ENCODE measurements at regions not wholly inside any gene's neighbourhood (a gene's known extent, or its start where the extent isn't known, plus 50 kb on each side); places are given as distances from the start of the nearest gene placed in this dataset.
A peak's percentile ranks its signal among the peaks of the same experiment; 100 is the strongest.
"Not testable (repeated sequence)": the region's sequence is repeated elsewhere in the genome, so short reads cannot be mapped to it uniquely, and the experiment has no call there.

GRCh38 chr3:163551915-163552658 lies 1526.2 kb downstream of the SI start:
- not testable (repeated sequence) for DNase-seq (ENCODE audit: low spot score)

- no peak for DNase-seq (ENCODE audit: low spot score)
Measured at GRCh38 chr3:163548015-163548414, 1530.3 kb downstream of the SI start.

- no peak for DNase-seq (ENCODE audit: low spot score)
Measured at GRCh38 chr3:163547014-163547685, 1531.1 kb downstream of the SI start.

GRCh38 chr3:163543662-163544061 lies 1534.6 kb downstream of the SI start:
- DNase-seq (ENCODE audit: low spot score) = no peak

GRCh38 chr3:163541629-163542028 lies 1536.7 kb downstream of the SI start:
- DNase-seq (ENCODE audit: low spot score) = no peak

GRCh38 chr3:163538387-163538786 lies 1539.9 kb downstream of the SI start:
- no peak for DNase-seq (ENCODE audit: low spot score)

GRCh38 chr3:163533381-163533780 lies 1544.9 kb downstream of the SI start:
- DNase-seq (ENCODE audit: low spot score) = no peak

- no peak for DNase-seq (ENCODE audit: low spot score)
Measured at GRCh38 chr3:163523375-163523774, 1554.9 kb downstream of the SI start.

GRCh38 chr3:163521261-163521660 lies 1557.0 kb downstream of the SI start:
- DNase-seq (ENCODE audit: low spot score) = no peak

- no peak for DNase-seq (ENCODE audit: low spot score)
Measured at GRCh38 chr3:163518065-163518464, 1560.2 kb downstream of the SI start.

GRCh38 chr3:163513149-163513657 lies 1565.1 kb downstream of the SI start:
- no peak for DNase-seq (ENCODE audit: low spot score)

GRCh38 chr3:163508206-163508605 lies 1570.1 kb downstream of the SI start:
- DNase-seq (ENCODE audit: low spot score) = no peak

GRCh38 chr3:163504974-163505373 lies 1573.3 kb downstream of the SI start:
- DNase-seq (ENCODE audit: low spot score) = no peak

- not testable (repeated sequence) for DNase-seq (ENCODE audit: low spot score)
Measured at GRCh38 chr3:163499736-163500219, 1578.5 kb downstream of the SI start.

- not testable (repeated sequence) for DNase-seq (ENCODE audit: low spot score)
Measured at GRCh38 chr3:163498842-163499735, 1579.2 kb downstream of the SI start.

- no peak for DNase-seq (ENCODE audit: low spot score)
Measured at GRCh38 chr3:163491714-163492113, 1586.6 kb downstream of the SI start.

- peak; percentile 31 for DNase-seq (ENCODE audit: low spot score)
Measured at GRCh38 chr3:163490119-163490518, 1588.2 kb downstream of the SI start.

GRCh38 chr3:163482695-163483094 lies 1595.6 kb downstream of the SI start:
- DNase-seq (ENCODE audit: low spot score) = no peak

- no peak for DNase-seq (ENCODE audit: low spot score)
Measured at GRCh38 chr3:163481738-163482137, 1596.6 kb downstream of the SI start.

GRCh38 chr3:163476179-163476578 lies 1602.1 kb downstream of the SI start:
- DNase-seq (ENCODE audit: low spot score) = peak; percentile 5

- DNase-seq (ENCODE audit: low spot score) = no peak
Measured at GRCh38 chr3:163474766-163475165, 1603.5 kb downstream of the SI start.

Data from LoVo (cell line).